ENCODE measurements at regions not wholly inside any gene's neighbourhood (a gene's known extent, or its start where the extent isn't known, plus 50 kb on each side); places are given as distances from the start of the nearest gene placed in this dataset.

- Histone ChIP-seq H3K36me3 (ENCODE audit: low read depth) (no peaks in the 10 kb centered on the region), H3K9ac (no peak overlapping the region), H3F3A (ENCODE audit: insufficient read depth) (no peaks in the 10 kb centered on the region), H3K9me2 (ENCODE audit: insufficient read depth) (no peaks in the 10 kb centered on the region), H3K79me2 (ENCODE audit: insufficient read depth) (no peaks in the 10 kb centered on the region), H3K4me2 (ENCODE audit: unreplicated experiment) (no peak overlapping the region), H4K20me1 (ENCODE audit: insufficient read depth) (no peaks in the 10 kb centered on the region), H3K4me3 (no peak overlapping the region), H3K9me3 (ENCODE audit: low read depth) (no peaks in the 10 kb centered on the region), H3K4me1 (ENCODE audit: insufficient read depth) (peaks cover 6% of the 10 kb centered on the region), H3K27ac (no peak overlapping the region), H3K27me3 (replicated peaks; ENCODE audit: insufficient read depth) (no peaks in the 10 kb centered on the region), H2AFZ (no peak overlapping the region)
- WGBS, 2 experiments (ENCODE audit: low coverage in 1 of 2, low lambda C conversion rate in 2 of 2, missing lambda C conversion rate in 2 of 2): 85% methylated on average over 24 of the region's 24 CpGs
- TF ChIP-seq EZH2phosphoT487 (IDR thresholded peaks at IDR 0.05; ENCODE audit: insufficient read depth, low read depth) (no peak), EZH2 (IDR thresholded peaks at IDR 0.05; ENCODE audit: insufficient read depth, poor library complexity, severe bottlenecking) (no peak)
- in situ Hi-C loops (cut with MboI): no loop called here
- DNase-seq: no peak
Observed at GRCh38 chr21:43357715-43358430, 69.1 kb downstream of the SIK1 start.

DNA sequence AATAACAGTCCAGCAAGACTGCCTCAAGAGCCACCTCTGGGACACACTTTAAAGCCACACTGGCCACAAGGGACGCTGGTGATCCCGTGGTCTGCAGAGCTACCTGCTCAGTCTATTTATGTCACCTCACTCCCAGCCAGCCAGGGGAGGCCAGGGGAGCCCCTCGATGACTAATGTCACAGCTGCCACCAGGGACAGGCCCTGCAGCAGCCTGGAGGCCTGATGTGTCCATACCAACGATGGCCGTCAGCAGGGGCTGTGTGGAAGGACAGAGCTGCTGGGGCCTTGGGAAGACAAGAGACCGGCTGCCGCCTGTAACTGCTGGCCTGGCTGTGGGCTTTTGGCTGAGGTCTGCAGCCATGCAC lies 71.0 kb downstream of the SIK1 start:
- DNase-seq: no peak
- no peaks in the 10 kb centered on the region for H4K20me1 ChIP-seq (ENCODE audit: insufficient read depth)
- H3K9me3 ChIP-seq (ENCODE audit: low read depth): no peaks in the 10 kb centered on the region
- TF ChIP-seq EZH2 (IDR thresholded peaks at IDR 0.05; ENCODE audit: insufficient read depth, poor library complexity, severe bottlenecking) (no peak), EZH2phosphoT487 (IDR thresholded peaks at IDR 0.05; ENCODE audit: insufficient read depth, low read depth) (no peak)
- H3K4me2 ChIP-seq (ENCODE audit: unreplicated experiment): no peak overlapping the region
- H3K4me3 ChIP-seq: no peak overlapping the region
- 81% methylated on average over 7 of the region's 7 CpGs for WGBS, 2 experiments (ENCODE audit: low coverage in 1 of 2, low lambda C conversion rate in 2 of 2, missing lambda C conversion rate in 2 of 2)
- H3K27ac ChIP-seq: no peak overlapping the region
- in situ Hi-C loops (cut with MboI): no loop called here
- H3K9me2 ChIP-seq (ENCODE audit: insufficient read depth): no peaks in the 10 kb centered on the region
- no peak overlapping the region for H2AFZ ChIP-seq
- H3F3A ChIP-seq (ENCODE audit: insufficient read depth): no peaks in the 10 kb centered on the region
- no peaks in the 10 kb centered on the region for H3K27me3 ChIP-seq (replicated peaks; ENCODE audit: insufficient read depth)
- H3K79me2 ChIP-seq (ENCODE audit: insufficient read depth): no peaks in the 10 kb centered on the region
- peaks cover under 1% of the 10 kb centered on the region for H3K4me1 ChIP-seq (ENCODE audit: insufficient read depth)
- no peaks in the 10 kb centered on the region for H3K36me3 ChIP-seq (ENCODE audit: low read depth)
- H3K9ac ChIP-seq: no peak overlapping the region

GRCh38 chr21:43355266-43355924 lies 71.5 kb downstream of the SIK1 start:
- no peak overlapping the region for H3K4me3 ChIP-seq
- H2AFZ ChIP-seq: no peak overlapping the region
- no peaks in the 10 kb centered on the region for H3K9me3 ChIP-seq (ENCODE audit: low read depth)
- no peak overlapping the region for H3K27ac ChIP-seq
- H3K4me2 ChIP-seq (ENCODE audit: unreplicated experiment): no peak overlapping the region
- no peaks in the 10 kb centered on the region for H3K79me2 ChIP-seq (ENCODE audit: insufficient read depth)
- H3K36me3 ChIP-seq (ENCODE audit: low read depth): no peaks in the 10 kb centered on the region
- no peak for DNase-seq
- in situ Hi-C loops (cut with MboI): no loop called here
- H3K9ac ChIP-seq: no peak overlapping the region
- no peaks in the 10 kb centered on the region for H3K27me3 ChIP-seq (replicated peaks; ENCODE audit: insufficient read depth)
- WGBS, 2 experiments (ENCODE audit: low coverage in 1 of 2, low lambda C conversion rate in 2 of 2, missing lambda C conversion rate in 2 of 2): 76 to 77% methylated on average over 19 to 22 of the region's 25 CpGs
- H3K4me1 ChIP-seq (ENCODE audit: insufficient read depth): no peaks in the 10 kb centered on the region
- H3K9me2 ChIP-seq (ENCODE audit: insufficient read depth): no peaks in the 10 kb centered on the region
- no peaks in the 10 kb centered on the region for H4K20me1 ChIP-seq (ENCODE audit: insufficient read depth)
- TF ChIP-seq EZH2 (IDR thresholded peaks at IDR 0.05; ENCODE audit: insufficient read depth, poor library complexity, severe bottlenecking) (no peak), EZH2phosphoT487 (IDR thresholded peaks at IDR 0.05; ENCODE audit: insufficient read depth, low read depth) (no peak)
- no peaks in the 10 kb centered on the region for H3F3A ChIP-seq (ENCODE audit: insufficient read depth)

GRCh38 chr21:43354666-43355065 lies 72.3 kb downstream of the SIK1 start:
- H3K4me2 ChIP-seq (ENCODE audit: unreplicated experiment): no peak overlapping the region
- no peak overlapping the region for H3K4me3 ChIP-seq
- H3K9me3 ChIP-seq (ENCODE audit: low read depth): no peaks in the 10 kb centered on the region
- H3K4me1 ChIP-seq (ENCODE audit: insufficient read depth): no peaks in the 10 kb centered on the region
- H3F3A ChIP-seq (ENCODE audit: insufficient read depth): no peaks in the 10 kb centered on the region
- no peaks in the 10 kb centered on the region for H4K20me1 ChIP-seq (ENCODE audit: insufficient read depth)
- H3K27ac ChIP-seq: no peak overlapping the region
- no peaks in the 10 kb centered on the region for H3K36me3 ChIP-seq (ENCODE audit: low read depth)
- TF ChIP-seq EZH2phosphoT487 (IDR thresholded peaks at IDR 0.05; ENCODE audit: insufficient read depth, low read depth) (no peak), EZH2 (IDR thresholded peaks at IDR 0.05; ENCODE audit: insufficient read depth, poor library complexity, severe bottlenecking) (no peak)
- in situ Hi-C loops (cut with MboI): no loop called here
- no peaks in the 10 kb centered on the region for H3K9me2 ChIP-seq (ENCODE audit: insufficient read depth)
- H3K27me3 ChIP-seq (replicated peaks; ENCODE audit: insufficient read depth): no peaks in the 10 kb centered on the region
- DNase-seq: no peak
- H2AFZ ChIP-seq: no peak overlapping the region
- H3K9ac ChIP-seq: no peak overlapping the region
- 79 to 93% methylated on average over 4 of the region's 4 CpGs for WGBS, 2 experiments (ENCODE audit: low coverage in 1 of 2, low lambda C conversion rate in 2 of 2, missing lambda C conversion rate in 2 of 2)
- no peaks in the 10 kb centered on the region for H3K79me2 ChIP-seq (ENCODE audit: insufficient read depth)
